ENCODE measurements at regions not wholly inside any gene's neighbourhood (a gene's known extent, or its start where the extent isn't known, plus 50 kb on each side); places are given as distances from the start of the nearest gene placed in this dataset.

DNA sequence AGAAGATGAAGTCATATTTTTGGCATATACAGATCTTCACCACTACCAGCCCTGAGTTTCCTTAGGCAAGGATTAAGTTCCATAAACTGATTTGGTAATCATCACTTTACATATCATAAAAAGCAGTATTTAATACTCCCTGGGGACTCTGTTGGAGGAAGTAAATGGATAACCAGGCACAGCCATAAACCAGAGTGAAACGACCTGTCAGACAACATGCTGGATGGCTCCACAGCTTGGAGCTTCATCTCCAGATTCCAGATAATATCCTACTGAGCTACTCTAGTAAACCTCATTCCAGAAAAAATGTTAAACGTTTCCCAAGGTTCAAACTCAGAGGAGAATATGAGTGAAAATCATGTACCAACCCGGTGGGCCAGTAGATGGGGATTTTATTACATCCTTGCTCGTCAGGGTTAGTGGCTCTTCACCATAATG, 109.2 kb downstream of the BASP1 start:
- Histone ChIP-seq H3K27me3 (no peaks in the 10 kb centered on the region), H3K4me3 (no peak overlapping the region), H3K27ac (replicated peaks in 1 of 4) (no peak overlapping the region), H3K4me1 (no peaks in the 10 kb centered on the region), H3K9me3 (no peaks in the 10 kb centered on the region), H3K36me3 (no peaks in the 10 kb centered on the region)
- TF ChIP-seq POLR2AphosphoS5 (IDR thresholded peaks at IDR 0.05) (no peak), EP300 (IDR thresholded peaks at IDR 0.05) (no peak), POLR2A (IDR thresholded peaks at IDR 0.05; ENCODE audit: low read depth) (no peak)
- TF ChIP-seq, protein P1, sequence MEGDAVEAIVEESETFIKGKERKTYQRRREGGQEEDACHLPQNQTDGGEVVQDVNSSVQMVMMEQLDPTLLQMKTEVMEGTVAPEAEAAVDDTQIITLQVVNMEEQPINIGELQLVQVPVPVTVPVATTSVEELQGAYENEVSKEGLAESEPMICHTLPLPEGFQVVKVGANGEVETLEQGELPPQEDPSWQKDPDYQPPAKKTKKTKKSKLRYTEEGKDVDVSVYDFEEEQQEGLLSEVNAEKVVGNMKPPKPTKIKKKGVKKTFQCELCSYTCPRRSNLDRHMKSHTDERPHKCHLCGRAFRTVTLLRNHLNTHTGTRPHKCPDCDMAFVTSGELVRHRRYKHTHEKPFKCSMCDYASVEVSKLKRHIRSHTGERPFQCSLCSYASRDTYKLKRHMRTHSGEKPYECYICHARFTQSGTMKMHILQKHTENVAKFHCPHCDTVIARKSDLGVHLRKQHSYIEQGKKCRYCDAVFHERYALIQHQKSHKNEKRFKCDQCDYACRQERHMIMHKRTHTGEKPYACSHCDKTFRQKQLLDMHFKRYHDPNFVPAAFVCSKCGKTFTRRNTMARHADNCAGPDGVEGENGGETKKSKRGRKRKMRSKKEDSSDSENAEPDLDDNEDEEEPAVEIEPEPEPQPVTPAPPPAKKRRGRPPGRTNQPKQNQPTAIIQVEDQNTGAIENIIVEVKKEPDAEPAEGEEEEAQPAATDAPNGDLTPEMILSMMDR (IDR thresholded peaks at IDR 0.05) = no peak
- intact Hi-C loops (cut with DNase I) = no loop called here
- DNase-seq (ENCODE audit: extremely low spot score) = no peak
- WGBS = 72% methylated on average over 4 of the region's 4 CpGs

DNA sequence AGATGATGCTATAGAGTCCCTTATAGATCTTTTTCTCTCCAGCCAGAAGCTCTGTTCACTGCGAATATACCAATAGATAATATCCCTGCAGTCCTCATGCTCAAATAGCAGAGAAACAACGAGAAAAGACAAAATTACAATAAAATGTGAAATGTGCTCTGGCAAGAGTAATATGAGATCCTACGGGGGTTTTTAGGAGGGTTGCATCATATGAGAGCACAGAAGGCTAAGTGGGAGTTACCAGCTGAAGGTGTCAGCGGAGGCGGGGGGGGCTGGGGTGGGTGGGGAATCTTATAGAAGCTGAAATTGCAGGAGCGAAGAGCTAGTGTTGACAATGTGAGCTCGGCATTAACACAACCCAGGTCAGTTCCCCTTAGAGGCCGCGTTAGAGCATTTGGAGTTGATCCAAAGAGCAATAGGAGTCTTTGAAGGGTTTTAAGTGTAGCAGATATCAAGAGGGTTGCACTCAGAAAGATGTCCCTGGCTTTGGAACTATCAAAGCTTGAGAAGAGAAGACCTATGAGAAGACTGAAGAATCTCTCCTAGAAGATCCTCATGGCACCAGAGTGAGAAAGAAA, 109.7 kb downstream of the BASP1 start:
- WGBS = 52% methylated on average over 9 of the region's 9 CpGs
- no peak overlapping the region for H3K27ac ChIP-seq (replicated peaks in 1 of 4)
- no peak overlapping the region for H3K4me3 ChIP-seq
- no peaks in the 10 kb centered on the region for H3K36me3 ChIP-seq
- no peaks in the 10 kb centered on the region for H3K9me3 ChIP-seq
- H3K4me1 ChIP-seq = no peaks in the 10 kb centered on the region
- no peaks in the 10 kb centered on the region for H3K27me3 ChIP-seq
- no peak for DNase-seq (ENCODE audit: extremely low spot score)
- TF ChIP-seq POLR2A (IDR thresholded peaks at IDR 0.05; ENCODE audit: low read depth) (no peak), EP300 (IDR thresholded peaks at IDR 0.05) (no peak), POLR2AphosphoS5 (IDR thresholded peaks at IDR 0.05) (no peak)
- TF ChIP-seq, protein P1 (IDR thresholded peaks at IDR 0.05) = no peak
- intact Hi-C loops (cut with DNase I) = no loop called here

DNA sequence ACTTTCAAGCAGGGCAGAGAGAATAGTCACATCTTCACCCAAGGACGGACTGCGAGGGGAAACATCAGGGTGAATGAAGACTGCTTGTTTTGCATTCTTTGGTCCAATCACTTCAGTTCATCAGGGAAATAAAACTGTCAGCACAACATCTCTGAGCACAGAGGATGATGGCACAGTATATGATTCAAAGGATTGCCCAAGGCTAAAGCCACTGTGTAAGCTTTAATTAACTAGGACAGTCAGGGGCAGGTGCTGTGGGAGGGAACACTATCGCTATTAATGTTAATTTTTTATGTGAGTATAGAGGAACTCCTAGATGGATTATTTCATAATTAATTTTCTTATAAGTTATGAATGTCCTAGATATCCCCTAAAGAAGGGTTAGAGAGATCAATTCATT, 112.1 kb downstream of the BASP1 start:
- Histone ChIP-seq H3K27me3 (no peaks in the 10 kb centered on the region), H3K36me3 (no peaks in the 10 kb centered on the region), H3K4me3 (no peak overlapping the region), H3K4me1 (no peaks in the 10 kb centered on the region), H3K9me3 (no peaks in the 10 kb centered on the region), H3K27ac (replicated peaks in 1 of 4) (no peak overlapping the region)
- intact Hi-C loops (cut with DNase I) = no loop called here
- TF ChIP-seq POLR2AphosphoS5 (IDR thresholded peaks at IDR 0.05) (no peak), POLR2A (IDR thresholded peaks at IDR 0.05; ENCODE audit: low read depth) (no peak), EP300 (IDR thresholded peaks at IDR 0.05) (no peak)
- TF ChIP-seq, protein P1 (IDR thresholded peaks at IDR 0.05) = no peak
- WGBS = 79% methylated on average over 3 of the region's 3 CpGs
- no peak for DNase-seq (ENCODE audit: extremely low spot score)

DNA sequence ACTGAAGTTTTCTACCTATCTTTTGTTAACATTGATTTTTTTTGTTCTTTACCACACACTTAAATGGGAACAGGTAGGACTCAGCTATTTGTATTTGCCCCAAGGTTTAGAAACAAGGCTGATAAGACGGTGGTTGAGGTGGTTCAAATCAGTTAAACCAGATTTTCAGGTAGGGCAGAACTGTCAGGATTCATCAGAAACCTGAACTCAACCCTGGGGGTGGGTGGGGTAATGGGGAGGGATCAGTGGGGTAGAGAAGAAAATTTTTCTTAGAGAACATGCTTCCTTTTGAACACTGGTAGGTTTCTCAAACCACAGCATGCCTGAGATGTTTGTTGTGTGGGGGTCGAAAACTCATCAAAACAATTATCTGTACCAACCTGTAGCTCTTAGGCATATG, 113.0 kb downstream of the BASP1 start:
- Histone ChIP-seq H3K4me1 (no peaks in the 10 kb centered on the region), H3K27me3 (no peaks in the 10 kb centered on the region), H3K36me3 (no peaks in the 10 kb centered on the region), H3K9me3 (no peaks in the 10 kb centered on the region), H3K4me3 (no peak overlapping the region), H3K27ac (replicated peaks in 1 of 4) (no peak overlapping the region)
- TF ChIP-seq POLR2AphosphoS5 (IDR thresholded peaks at IDR 0.05) (no peak), EP300 (IDR thresholded peaks at IDR 0.05) (no peak), POLR2A (IDR thresholded peaks at IDR 0.05; ENCODE audit: low read depth) (no peak)
- DNase-seq (ENCODE audit: extremely low spot score) = no peak
- intact Hi-C loops (cut with DNase I) = no loop called here
- 83% methylated on average over 2 of the region's 2 CpGs for WGBS

DNA sequence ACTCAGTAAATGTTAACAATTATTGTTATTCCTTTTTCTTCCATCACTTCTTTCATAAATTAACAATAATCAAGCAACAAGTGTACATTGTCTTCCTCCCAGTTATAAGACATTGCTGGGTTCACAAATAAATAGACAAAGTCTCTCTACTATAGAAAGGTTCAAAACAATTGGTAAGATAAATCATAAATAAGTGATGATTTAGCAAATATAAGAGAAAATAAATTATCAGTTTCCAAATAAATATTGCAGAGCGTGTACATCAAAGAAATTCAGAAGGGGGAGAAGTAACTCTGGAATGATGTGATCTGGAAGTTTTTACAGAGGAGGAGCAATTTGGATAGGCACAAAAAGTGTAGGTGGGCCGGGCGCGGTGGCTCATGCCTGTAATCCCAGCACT, 114.2 kb downstream of the BASP1 start:
- Histone ChIP-seq H3K9me3 (no peaks in the 10 kb centered on the region), H3K36me3 (no peaks in the 10 kb centered on the region), H3K4me3 (no peak overlapping the region), H3K27ac (replicated peaks in 1 of 4) (no peak overlapping the region), H3K27me3 (no peaks in the 10 kb centered on the region), H3K4me1 (no peaks in the 10 kb centered on the region)
- DNase-seq (ENCODE audit: extremely low spot score) = no peak
- TF ChIP-seq POLR2AphosphoS5 (IDR thresholded peaks at IDR 0.05) (no peak), POLR2A (IDR thresholded peaks at IDR 0.05; ENCODE audit: low read depth) (no peak), EP300 (IDR thresholded peaks at IDR 0.05) (no peak)
- TF ChIP-seq, protein P1 (IDR thresholded peaks at IDR 0.05) = no peak
- intact Hi-C loops (cut with DNase I) = no loop called here
- 94% methylated on average over 4 of the region's 4 CpGs for WGBS
